ENCODE measurements at regions not wholly inside any gene's neighbourhood (a gene's known extent, or its start where the extent isn't known, plus 50 kb on each side); places are given as distances from the start of the nearest gene placed in this dataset.

GRCh38 chr14:71593966-71594365 is 338.3 kb upstream of the RGS6 start:
- Histone ChIP-seq H4K20me1 (ENCODE audit: insufficient read depth, low read length, poor library complexity, severe bottlenecking) (peaks cover 25% of the 10 kb centered on the region), H3K4me1 (ENCODE audit: insufficient read depth, low read length, poor library complexity, severe bottlenecking) (peaks cover 71% of the 10 kb centered on the region), H3K9ac (ENCODE audit: low read depth, low read length, poor library complexity, severe bottlenecking) (no peak overlapping the region), H3F3A (ENCODE audit: low read depth) (peaks cover 17% of the 10 kb centered on the region; the same call in 1 of the 2 replicates), H3K36me3 (ENCODE audit: insufficient read depth, low read length) (peaks cover 3% of the 10 kb centered on the region; the same call in 1 of the 2 replicates), H3K79me2 (ENCODE audit: insufficient read depth, low read length) (peaks cover 51% of the 10 kb centered on the region), H3K4me2 (ENCODE audit: low read depth, low read length, poor library complexity, severe bottlenecking) (peak overlapping the region; percentile 47), H3K27me3 (ENCODE audit: insufficient read depth, low read length, poor library complexity, severe bottlenecking) (no peaks in the 10 kb centered on the region), H3K9me3 (ENCODE audit: insufficient read depth, low read depth, low read length) (no peaks in the 10 kb centered on the region), H2AFZ (ENCODE audit: low read length) (no peak overlapping the region), H3K9me2 (replicated peaks; ENCODE audit: low read depth, low read length) (no peaks in the 10 kb centered on the region), H3K4me3 (ENCODE audit: low read length, poor library complexity, severe bottlenecking) (no peak overlapping the region)
- TF ChIP-seq CTCF (conservative IDR thresholded peaks at IDR 0.05; ENCODE audit: low read length) (no peak), EZH2phosphoT487 (IDR thresholded peaks at IDR 0.05; ENCODE audit: borderline replicate concordance) (no peak)

- peaks cover 17% of the 10 kb centered on the region; the same call in 1 of the 2 replicates for H3F3A ChIP-seq (ENCODE audit: low read depth)
- no peaks in the 10 kb centered on the region for H3K27me3 ChIP-seq (ENCODE audit: insufficient read depth, low read length, poor library complexity, severe bottlenecking)
- peaks cover 5% of the 10 kb centered on the region; the same call in 1 of the 2 replicates for H3K36me3 ChIP-seq (ENCODE audit: insufficient read depth, low read length)
- no peaks in the 10 kb centered on the region for H3K9me2 ChIP-seq (replicated peaks; ENCODE audit: low read depth, low read length)
- H3K4me3 ChIP-seq (ENCODE audit: low read length, poor library complexity, severe bottlenecking) = no peak overlapping the region
- H3K9ac ChIP-seq (ENCODE audit: low read depth, low read length, poor library complexity, severe bottlenecking) = peak overlapping the region; percentile 11
- H2AFZ ChIP-seq (ENCODE audit: low read length) = no peak overlapping the region
- H3K4me2 ChIP-seq (ENCODE audit: low read depth, low read length, poor library complexity, severe bottlenecking) = peak overlapping the region; percentile 47
- peaks cover 21% of the 10 kb centered on the region for H4K20me1 ChIP-seq (ENCODE audit: insufficient read depth, low read length, poor library complexity, severe bottlenecking)
- TF ChIP-seq CTCF (conservative IDR thresholded peaks at IDR 0.05; ENCODE audit: low read length) = no peak
- no peak for TF ChIP-seq EZH2phosphoT487 (IDR thresholded peaks at IDR 0.05; ENCODE audit: borderline replicate concordance)
- no peaks in the 10 kb centered on the region for H3K9me3 ChIP-seq (ENCODE audit: insufficient read depth, low read depth, low read length)
- peaks cover 71% of the 10 kb centered on the region for H3K4me1 ChIP-seq (ENCODE audit: insufficient read depth, low read length, poor library complexity, severe bottlenecking)
- H3K79me2 ChIP-seq (ENCODE audit: insufficient read depth, low read length) = peaks cover 57% of the 10 kb centered on the region
These were observed 337.4 kb upstream of the RGS6 start for GRCh38 chr14:71594821-71595220.

GRCh38 chr14:71595441-71595840 is 336.8 kb upstream of the RGS6 start:
- H2AFZ ChIP-seq (ENCODE audit: low read length) = no peak overlapping the region
- peak overlapping the region; percentile 11 for H3K9ac ChIP-seq (ENCODE audit: low read depth, low read length, poor library complexity, severe bottlenecking)
- peaks cover 63% of the 10 kb centered on the region for H3K79me2 ChIP-seq (ENCODE audit: insufficient read depth, low read length)
- TF ChIP-seq CTCF (conservative IDR thresholded peaks at IDR 0.05; ENCODE audit: low read length) (no peak), EZH2phosphoT487 (IDR thresholded peaks at IDR 0.05; ENCODE audit: borderline replicate concordance) (no peak)
- peaks cover 11% of the 10 kb centered on the region for H3K36me3 ChIP-seq (ENCODE audit: insufficient read depth, low read length)
- no peaks in the 10 kb centered on the region for H3K9me2 ChIP-seq (replicated peaks; ENCODE audit: low read depth, low read length)
- H3K4me3 ChIP-seq (ENCODE audit: low read length, poor library complexity, severe bottlenecking) = no peak overlapping the region
- peaks cover 21% of the 10 kb centered on the region for H4K20me1 ChIP-seq (ENCODE audit: insufficient read depth, low read length, poor library complexity, severe bottlenecking)
- H3F3A ChIP-seq (ENCODE audit: low read depth) = peaks cover 17% of the 10 kb centered on the region; the same call in 1 of the 2 replicates
- H3K4me2 ChIP-seq (ENCODE audit: low read depth, low read length, poor library complexity, severe bottlenecking) = peak overlapping the region; percentile 47
- peaks cover 74% of the 10 kb centered on the region for H3K4me1 ChIP-seq (ENCODE audit: insufficient read depth, low read length, poor library complexity, severe bottlenecking)
- H3K27me3 ChIP-seq (ENCODE audit: insufficient read depth, low read length, poor library complexity, severe bottlenecking) = no peaks in the 10 kb centered on the region
- H3K9me3 ChIP-seq (ENCODE audit: insufficient read depth, low read depth, low read length) = peaks cover 6% of the 10 kb centered on the region; the same call in 1 of the 2 replicates

Measured in Loucy (cell line).